WTC11 (cell line): ENCODE measurements at regions not wholly inside any gene's neighbourhood (a gene's known extent, or its start where the extent isn't known, plus 50 kb on each side); places are given as distances from the start of the nearest gene placed in this dataset.

Experiments
- FOXJ3 ChIP-seq: sonication (generic); formaldehyde crosslinking; IDR thresholded peaks from 2 replicates; pipeline ENCODE4 v1.9.0; 2021; ENCODE audit warnings: missing genetic modification reagents, mild to moderate bottlenecking, borderline replicate concordance
- GABPB1 ChIP-seq: sonication (generic); formaldehyde crosslinking; IDR thresholded peaks from 2 replicates; pipeline ENCODE4 v1.8.1; 2023; ENCODE audit warnings: mild to moderate bottlenecking, missing genetic modification reagents
- TF ChIP-seq, protein P1 (sequence below): fragments of 200-600 bp; IDR thresholded peaks from 2 replicates; pipeline ENCODE4 v1.8.0; 2022; ENCODE audit warnings: antibody characterized with exemption
- TF ChIP-seq, protein P2 (sequence below): sonication (generic); formaldehyde crosslinking; IDR thresholded peaks from 2 replicates; pipeline ENCODE4 v1.8.1; 2022; ENCODE audit warnings: missing genetic modification reagents, borderline replicate concordance

DNA sequence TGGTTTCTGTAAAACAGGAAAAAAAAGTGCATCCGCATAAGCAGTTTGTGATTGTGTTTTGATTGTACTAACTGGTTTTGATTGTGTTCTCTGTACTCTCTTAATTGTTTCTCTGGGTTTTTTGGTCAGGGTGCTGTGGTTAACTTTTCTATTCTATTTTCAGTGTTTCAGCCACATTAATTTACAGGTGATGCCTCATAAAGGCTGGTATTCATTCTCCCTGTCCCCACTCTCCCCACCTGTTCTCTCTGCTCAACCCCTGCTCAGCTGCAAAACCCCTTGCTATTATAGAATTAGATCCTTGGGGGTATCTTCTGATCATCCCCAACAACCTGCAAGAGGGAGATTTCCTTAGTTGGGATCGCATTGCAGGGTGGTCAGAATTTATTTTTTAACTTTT, 285.4 kb upstream of the AZI2 start:
- no peak for TF ChIP-seq FOXJ3 (CRISPR knock-in tag)
- TF ChIP-seq, protein P1, sequence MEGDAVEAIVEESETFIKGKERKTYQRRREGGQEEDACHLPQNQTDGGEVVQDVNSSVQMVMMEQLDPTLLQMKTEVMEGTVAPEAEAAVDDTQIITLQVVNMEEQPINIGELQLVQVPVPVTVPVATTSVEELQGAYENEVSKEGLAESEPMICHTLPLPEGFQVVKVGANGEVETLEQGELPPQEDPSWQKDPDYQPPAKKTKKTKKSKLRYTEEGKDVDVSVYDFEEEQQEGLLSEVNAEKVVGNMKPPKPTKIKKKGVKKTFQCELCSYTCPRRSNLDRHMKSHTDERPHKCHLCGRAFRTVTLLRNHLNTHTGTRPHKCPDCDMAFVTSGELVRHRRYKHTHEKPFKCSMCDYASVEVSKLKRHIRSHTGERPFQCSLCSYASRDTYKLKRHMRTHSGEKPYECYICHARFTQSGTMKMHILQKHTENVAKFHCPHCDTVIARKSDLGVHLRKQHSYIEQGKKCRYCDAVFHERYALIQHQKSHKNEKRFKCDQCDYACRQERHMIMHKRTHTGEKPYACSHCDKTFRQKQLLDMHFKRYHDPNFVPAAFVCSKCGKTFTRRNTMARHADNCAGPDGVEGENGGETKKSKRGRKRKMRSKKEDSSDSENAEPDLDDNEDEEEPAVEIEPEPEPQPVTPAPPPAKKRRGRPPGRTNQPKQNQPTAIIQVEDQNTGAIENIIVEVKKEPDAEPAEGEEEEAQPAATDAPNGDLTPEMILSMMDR = no peak
- TF ChIP-seq, protein P2, sequence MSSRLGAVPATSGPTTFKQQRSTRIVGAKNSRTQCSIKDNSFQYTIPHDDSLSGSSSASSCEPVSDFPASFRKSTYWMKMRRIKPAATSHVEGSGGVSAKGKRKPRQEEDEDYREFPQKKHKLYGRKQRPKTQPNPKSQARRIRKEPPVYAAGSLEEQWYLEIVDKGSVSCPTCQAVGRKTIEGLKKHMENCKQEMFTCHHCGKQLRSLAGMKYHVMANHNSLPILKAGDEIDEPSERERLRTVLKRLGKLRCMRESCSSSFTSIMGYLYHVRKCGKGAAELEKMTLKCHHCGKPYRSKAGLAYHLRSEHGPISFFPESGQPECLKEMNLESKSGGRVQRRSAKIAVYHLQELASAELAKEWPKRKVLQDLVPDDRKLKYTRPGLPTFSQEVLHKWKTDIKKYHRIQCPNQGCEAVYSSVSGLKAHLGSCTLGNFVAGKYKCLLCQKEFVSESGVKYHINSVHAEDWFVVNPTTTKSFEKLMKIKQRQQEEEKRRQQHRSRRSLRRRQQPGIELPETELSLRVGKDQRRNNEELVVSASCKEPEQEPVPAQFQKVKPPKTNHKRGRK = no peak
- no peak for TF ChIP-seq GABPB1 (CRISPR knock-in tag)
